T-helper 1 cell treated with Interleukin-12 subunit alpha and Interleukin-12 subunit beta and Interleukin-4 antibody, amounts not matched to agents 30 μg/mL and 1 μg/mL, for 36 hours (primary cell): ENCODE measurements at regions not wholly inside any gene's neighbourhood (a gene's known extent, or its start where the extent isn't known, plus 50 kb on each side); places are given as distances from the start of the nearest gene placed in this dataset.
"Not testable (repeated sequence)": the region's sequence is repeated elsewhere in the genome, so short reads cannot be mapped to it uniquely, and the experiment has no call there.

Source experiments
- H3K27ac Mint-ChIP-seq: one replicate; pipeline ENCODE4 v1.8.0; 2021; ENCODE audit warnings: mild to moderate bottlenecking, mixed read lengths
- H3K27me3 Mint-ChIP-seq: one replicate; pipeline ENCODE4 v1.8.0; 2021; ENCODE audit warnings: low read depth, mixed read lengths
- H3K36me3 Mint-ChIP-seq: one replicate; pipeline ENCODE4 v1.8.0; 2021; ENCODE audit warnings: low read depth, mixed read lengths
- H3K4me1 Mint-ChIP-seq: one replicate; pipeline ENCODE4 v1.8.0; 2021; ENCODE audit warnings: low read depth, mixed read lengths
- H3K4me3 Mint-ChIP-seq: one replicate; pipeline ENCODE4 v1.8.0; 2021; ENCODE audit warnings: mild to moderate bottlenecking, moderate library complexity, mixed read lengths
- H3K9me3 Mint-ChIP-seq: one replicate; pipeline ENCODE4 v1.8.0; 2021; ENCODE audit warnings: mixed read lengths

GRCh38 chr7:159335181-159335926 is 190.7 kb upstream of the VIPR2 start:
- not testable (repeated sequence) for H3K27me3 Mint-ChIP-seq, H3K27ac Mint-ChIP-seq, H3K36me3 Mint-ChIP-seq, H3K4me3 Mint-ChIP-seq, H3K4me1 Mint-ChIP-seq
- peaks cover 13% of the 10 kb centered on the region for H3K9me3 Mint-ChIP-seq

- H3K9me3 Mint-ChIP-seq, result peaks cover 19% of the 10 kb centered on the region
- H3K27ac Mint-ChIP-seq, H3K36me3 Mint-ChIP-seq, H3K27me3 Mint-ChIP-seq, H3K4me3 Mint-ChIP-seq, H3K4me1 Mint-ChIP-seq: not testable (repeated sequence)
Observed at GRCh38 chr7:159332854-159333479, 188.3 kb upstream of the VIPR2 start.

GRCh38 chr7:159331462-159331861 is 186.8 kb upstream of the VIPR2 start:
- Mint-ChIP-seq H3K4me1 (no peaks in the 10 kb centered on the region), H3K9me3 (peaks cover 32% of the 10 kb centered on the region), H3K36me3 (no peaks in the 10 kb centered on the region), H3K27me3 (no peaks in the 10 kb centered on the region), H3K27ac (no peak overlapping the region), H3K4me3 (no peak overlapping the region)

- no peaks in the 10 kb centered on the region for H3K4me1 Mint-ChIP-seq
- H3K4me3 Mint-ChIP-seq, result no peak overlapping the region
- H3K27me3 Mint-ChIP-seq, result no peaks in the 10 kb centered on the region
- H3K36me3 Mint-ChIP-seq, result no peaks in the 10 kb centered on the region
- H3K9me3 Mint-ChIP-seq, result peaks cover 37% of the 10 kb centered on the region
- no peak overlapping the region for H3K27ac Mint-ChIP-seq
Observed at GRCh38 chr7:159329818-159330378, 185.2 kb upstream of the VIPR2 start.

- Mint-ChIP-seq H3K4me1 (no peaks in the 10 kb centered on the region), H3K9me3 (peaks cover 33% of the 10 kb centered on the region), H3K4me3 (no peak overlapping the region), H3K27me3 (no peaks in the 10 kb centered on the region), H3K27ac (no peak overlapping the region), H3K36me3 (no peaks in the 10 kb centered on the region)
Observed at GRCh38 chr7:159328096-159328495, 183.4 kb upstream of the VIPR2 start.

- Mint-ChIP-seq H3K4me3 (no peak overlapping the region), H3K36me3 (no peaks in the 10 kb centered on the region), H3K27me3 (no peaks in the 10 kb centered on the region), H3K27ac (no peak overlapping the region), H3K4me1 (no peaks in the 10 kb centered on the region), H3K9me3 (peaks cover 34% of the 10 kb centered on the region)
Observed at GRCh38 chr7:159323359-159323758, 178.7 kb upstream of the VIPR2 start.

- Mint-ChIP-seq H3K4me1 (no peaks in the 10 kb centered on the region), H3K27ac (no peak overlapping the region), H3K27me3 (no peaks in the 10 kb centered on the region), H3K9me3 (peaks cover 22% of the 10 kb centered on the region), H3K4me3 (no peak overlapping the region), H3K36me3 (no peaks in the 10 kb centered on the region)
Observed at GRCh38 chr7:159321278-159321677, 176.6 kb upstream of the VIPR2 start.

GRCh38 chr7:159318682-159319351 is 174.2 kb upstream of the VIPR2 start:
- no peaks in the 10 kb centered on the region for H3K36me3 Mint-ChIP-seq
- H3K4me3 Mint-ChIP-seq, result no peak overlapping the region
- peaks cover 14% of the 10 kb centered on the region for H3K9me3 Mint-ChIP-seq
- no peaks in the 10 kb centered on the region for H3K4me1 Mint-ChIP-seq
- H3K27me3 Mint-ChIP-seq, result no peaks in the 10 kb centered on the region
- no peak overlapping the region for H3K27ac Mint-ChIP-seq

- Mint-ChIP-seq H3K9me3 (peaks cover 14% of the 10 kb centered on the region), H3K27ac (no peak overlapping the region), H3K4me3 (no peak overlapping the region), H3K36me3 (no peaks in the 10 kb centered on the region), H3K4me1 (no peaks in the 10 kb centered on the region), H3K27me3 (no peaks in the 10 kb centered on the region)
Observed at GRCh38 chr7:159317294-159317693, 172.6 kb upstream of the VIPR2 start.

- H3K9me3 Mint-ChIP-seq, result no peaks in the 10 kb centered on the region
- H3K4me1 Mint-ChIP-seq, result no peaks in the 10 kb centered on the region
- no peak overlapping the region for H3K4me3 Mint-ChIP-seq
- H3K27me3 Mint-ChIP-seq, result peaks cover 4% of the 10 kb centered on the region
- no peak overlapping the region for H3K27ac Mint-ChIP-seq
- no peaks in the 10 kb centered on the region for H3K36me3 Mint-ChIP-seq
Observed at GRCh38 chr7:159311172-159311494, 166.5 kb upstream of the VIPR2 start.

GRCh38 chr7:159310457-159311171 is 165.9 kb upstream of the VIPR2 start:
- Mint-ChIP-seq H3K9me3 (no peaks in the 10 kb centered on the region), H3K4me3 (no peak overlapping the region), H3K4me1 (no peaks in the 10 kb centered on the region), H3K27me3 (peaks cover 4% of the 10 kb centered on the region), H3K27ac (no peak overlapping the region), H3K36me3 (no peaks in the 10 kb centered on the region)

GRCh38 chr7:159309214-159309613 is 164.5 kb upstream of the VIPR2 start:
- not testable (repeated sequence) for H3K27me3 Mint-ChIP-seq, H3K4me3 Mint-ChIP-seq, H3K9me3 Mint-ChIP-seq, H3K36me3 Mint-ChIP-seq, H3K27ac Mint-ChIP-seq, H3K4me1 Mint-ChIP-seq

- no peaks in the 10 kb centered on the region for H3K4me1 Mint-ChIP-seq
- H3K9me3 Mint-ChIP-seq, result peaks cover 4% of the 10 kb centered on the region
- H3K36me3 Mint-ChIP-seq, result no peaks in the 10 kb centered on the region
- no peak overlapping the region for H3K27ac Mint-ChIP-seq
- no peak overlapping the region for H3K4me3 Mint-ChIP-seq
- no peaks in the 10 kb centered on the region for H3K27me3 Mint-ChIP-seq
Observed at GRCh38 chr7:159306012-159306411, 161.3 kb upstream of the VIPR2 start.

- not testable (repeated sequence) for H3K9me3 Mint-ChIP-seq, H3K27ac Mint-ChIP-seq, H3K4me3 Mint-ChIP-seq, H3K36me3 Mint-ChIP-seq, H3K27me3 Mint-ChIP-seq, H3K4me1 Mint-ChIP-seq
Observed at GRCh38 chr7:159305185-159305584, 160.5 kb upstream of the VIPR2 start.
